HepG2 (cell line): ENCODE measurements at regions not wholly inside any gene's neighbourhood (a gene's known extent, or its start where the extent isn't known, plus 50 kb on each side); places are given as distances from the start of the nearest gene placed in this dataset.

Experiments used
- ATAC-seq: fragments of 200-7000 bp; cut with Tn5 transposase; 3 replicates; pipeline ENCODE4 v1.9.1; 2020; ENCODE audit warnings: mild to moderate bottlenecking, moderate library complexity
- BruUV-seq: library from RNA; stranded (reverse); fragments of 400-500 nt; replicated peaks from 2 replicates; lab custom pipeline; 2021; lab: Mats Ljungman, UMichigan
- CTCF ChIA-PET: fragments of 300-600 bp; formaldehyde crosslinking; extraction: SDS; loops from one replicate; lab custom pipeline; 2021; ENCODE audit warnings: low total read pairs, inconsistent platforms, low intra/inter-chr PET ratio; lab: Yijun Ruan, JAX
- POLR2A ChIA-PET: fragments of 350-600 bp; sonication (Branson Sonifier 250); formaldehyde crosslinking; loops from one replicate; lab custom pipeline; 2020; ENCODE audit warnings: antibody characterized with exemption, inconsistent platforms; lab: Yijun Ruan, JAX
- DNase-seq: peaks from one replicate; pipeline ENCODE4 v3.0.0-alpha.2; 2015; ENCODE audit warnings: low spot score
- FAIRE-seq: peaks from 3 replicates; lab custom pipeline; 2011; peaks lifted over from hg19 to GRCh38; lab: Jason Lieb, UNC
- H2AFZ ChIP-seq: one replicate; pipeline ENCODE4 v1.6.1; 2011; ENCODE audit warnings: low read length, inconsistent platforms
- H3K27ac ChIP-seq: fragments of 300-600 bp; 3 replicates; pipeline ENCODE4 v1.8.0; 2011; ENCODE audit warnings: mixed run types, mild to moderate bottlenecking, mixed read lengths, low read length, inconsistent platforms; ENCODE audit not compliant: insufficient read depth; ENCODE audit errors: extremely low read length
- H3K27me3 ChIP-seq, 2 experiments: fragments of 200-600 bp in 1 of 2; 2 replicates in 1 of 2; 3 replicates in 1 of 2; pipeline versions ENCODE4 v1.6.0 to v1.8.0; 2011; ENCODE audit warnings: low read length in 2 of 2, mild to moderate bottlenecking in 2 of 2, moderate library complexity in 2 of 2, inconsistent platforms in 1 of 2; ENCODE audit not compliant: insufficient read depth in 2 of 2, control insufficient read depth in 1 of 2
- H3K36me3 ChIP-seq, 2 experiments: fragments of 200-600 bp in 1 of 2; replicated peaks in 1 of 2; 2 replicates in 1 of 2; 3 replicates in 1 of 2; pipeline versions ENCODE4 v1.5.1 to v1.8.0; 2011; ENCODE audit warnings: low read length in 2 of 2, inconsistent platforms in 1 of 2; ENCODE audit not compliant: insufficient read depth in 2 of 2, control insufficient read depth in 1 of 2
- H3K4me1 ChIP-seq: 2 replicates; pipeline ENCODE4 v1.5.1; 2012; ENCODE audit warnings: low read length, inconsistent platforms; ENCODE audit not compliant: insufficient read depth
- H3K4me2 ChIP-seq: 2 replicates; pipeline ENCODE4 v1.6.0; 2011; ENCODE audit warnings: low read depth, low read length, inconsistent platforms
- H3K4me3 ChIP-seq, 3 experiments: fragments of 200-600 bp in 1 of 3; sonication (generic), shearing (Covaris generic) in 1 of 3; replicated peaks in 1 of 3; 2 replicates each; pipeline ENCODE4 v1.5.1; 2011 to 2016; ENCODE audit warnings: low read length in 3 of 3, inconsistent platforms in 2 of 3, low read depth in 2 of 3, mild to moderate bottlenecking in 2 of 3, control low read depth in 1 of 3, mixed read lengths in 1 of 3; ENCODE audit not compliant: insufficient read depth in 1 of 3
- H3K79me2 ChIP-seq: one replicate; pipeline ENCODE4 v1.6.1; 2011; ENCODE audit warnings: low read length, inconsistent platforms; ENCODE audit not compliant: insufficient read depth
- H3K9ac ChIP-seq: 2 replicates; pipeline ENCODE4 v1.6.0; 2011; ENCODE audit warnings: mild to moderate bottlenecking, low read depth, low read length, inconsistent platforms; ENCODE audit not compliant: insufficient read depth
- H3K9me3 ChIP-seq: 2 replicates; pipeline ENCODE4 v1.5.1; 2012; ENCODE audit warnings: mild to moderate bottlenecking, low read length
- H4K20me1 ChIP-seq: 2 replicates; pipeline ENCODE4 v1.6.0; 2011; ENCODE audit warnings: inconsistent platforms, mild to moderate bottlenecking, low read length, moderate library complexity; ENCODE audit not compliant: insufficient read depth
- ADNP ChIP-seq: sonication (generic); formaldehyde crosslinking; IDR thresholded peaks from 2 replicates; pipeline ENCODE4 v1.4.0; 2020; ENCODE audit warnings: missing genetic modification reagents
- ATF2 ChIP-seq: sonication (generic); formaldehyde crosslinking; IDR thresholded peaks from 2 replicates; pipeline ENCODE4 v1.4.0; 2020; ENCODE audit warnings: missing genetic modification reagents
- ISL2 ChIP-seq: sonication (generic); formaldehyde crosslinking; IDR thresholded peaks from 2 replicates; pipeline ENCODE4 v1.5.0; 2020; ENCODE audit warnings: missing genetic modification reagents
- KDM5B ChIP-seq: sonication (generic); formaldehyde crosslinking; IDR thresholded peaks from 2 replicates; pipeline ENCODE4 v1.4.0; 2020; ENCODE audit warnings: missing genetic modification reagents, mild to moderate bottlenecking, borderline replicate concordance
- MAF1 ChIP-seq: sonication (generic); formaldehyde crosslinking; IDR thresholded peaks from 2 replicates; pipeline ENCODE4 v1.5.0; 2020; ENCODE audit warnings: missing genetic modification reagents, borderline replicate concordance
- RAD51 ChIP-seq: fragments of 450-650 bp; IDR thresholded peaks from 2 replicates; pipeline ENCODE4 v1.6.1; 2016; ENCODE audit warnings: borderline replicate concordance
- ZBTB40 ChIP-seq, 2 experiments: fragments of 450-650 bp in 1 of 2; sonication (generic) in 1 of 2; formaldehyde crosslinking in 1 of 2; IDR thresholded peaks; 2 replicates each; pipeline versions ENCODE4 v1.6.1 to v1.8.0; 2016 to 2022; ENCODE audit warnings: antibody characterized with exemption in 1 of 2, mild to moderate bottlenecking in 1 of 2, missing genetic modification reagents in 1 of 2
- ZKSCAN8 ChIP-seq: IDR thresholded peaks from 2 replicates; pipeline ENCODE4 v1.6.1; 2016; ENCODE audit warnings: borderline replicate concordance, missing genetic modification reagents, missing compliant biosample characterization
- ZNF510 ChIP-seq: sonication (generic); formaldehyde crosslinking; IDR thresholded peaks from 2 replicates; pipeline ENCODE4 v1.4.0; 2020; ENCODE audit warnings: low read depth, mild to moderate bottlenecking, missing genetic modification reagents
- ZNF563 ChIP-seq: sonication (generic); formaldehyde crosslinking; IDR thresholded peaks from 2 replicates; pipeline ENCODE4 v1.8.0; 2022; ENCODE audit warnings: mild to moderate bottlenecking, moderate library complexity, missing genetic modification reagents
- ZNF574 ChIP-seq: sonication (generic); formaldehyde crosslinking; IDR thresholded peaks from 2 replicates; pipeline ENCODE4 v1.4.0; 2020; ENCODE audit warnings: missing genetic modification reagents
- ZNF589 ChIP-seq: sonication (generic); formaldehyde crosslinking; conservative IDR thresholded peaks from 2 replicates; pipeline ENCODE4 v1.8.0; 2022; ENCODE audit warnings: mild to moderate bottlenecking, moderate library complexity, missing genetic modification reagents
- in situ Hi-C: cut with HindIII; loops from 2 replicates; pipeline ENCODE4 v1.10.0; 2017; ENCODE audit warnings: low pct_unique_long_range_greater_than_20kb; ENCODE audit not compliant: extremely low pct_ligation_motif_present
- intact Hi-C: fragments of 100-400 bp; cut with micrococcal nuclease; formaldehyde crosslinking; loops from one replicate; pipeline ENCODE4 v1.10.0; 2022; ENCODE audit not compliant: unreplicated experiment

- FAIRE-seq (no peak), ATAC-seq (no peak)
- in situ Hi-C loops: no loop called here
- TF ChIP-seq ADNP (CRISPR knock-in tag) (no peak), ZNF574 (no peak), ZNF589 (CRISPR knock-in tag) (no peak), ZNF510 (CRISPR knock-in tag) (no peak), RAD51 (no peak), ATF2 (no peak), MAF1 (CRISPR knock-in tag) (no peak), ZBTB40 (IDR thresholded peaks at IDR 0.05) (no peak), ZBTB40 (CRISPR knock-in tag; IDR thresholded peaks at IDR 0.05) (no peak), ZNF563 (CRISPR knock-in tag) (no peak), ISL2 (CRISPR knock-in tag) (no peak), KDM5B (CRISPR knock-in tag) (no peak), ZKSCAN8 (CRISPR knock-in tag) (no peak)
These were observed 241.7 kb upstream of the P2RY1 start for GRCh38 chr3:152593242-152593641.

More at GRCh38 chr3:152593242-152593641, 241.7 kb upstream of the P2RY1 start:
- CTCF ChIA-PET: no interaction called here
- no peak overlapping the region for H3K4me2 ChIP-seq
- BruUV-seq: no TSS peak
- no peaks in the 10 kb centered on the region for H3K36me3 ChIP-seq
- no peaks in the 10 kb centered on the region for H4K20me1 ChIP-seq
- POLR2A ChIA-PET: no interaction called here
- no peak for DNase-seq
- no peak overlapping the region for H3K4me3 ChIP-seq
- no peak overlapping the region for H3K27ac ChIP-seq
- no peaks in the 10 kb centered on the region for H3K9me3 ChIP-seq
- peaks cover 15% of the 10 kb centered on the region for H3K4me1 ChIP-seq
- H3K79me2 ChIP-seq: no peaks in the 10 kb centered on the region
- no peaks in the 10 kb centered on the region for H3K27me3 ChIP-seq
- intact Hi-C loops: no loop called here
- H2AFZ ChIP-seq: no peak overlapping the region
- H3K9ac ChIP-seq: no peak overlapping the region
